GM21717 (cell line): ENCODE measurements at regions not wholly inside any gene's neighbourhood (a gene's known extent, or its start where the extent isn't known, plus 50 kb on each side); places are given as distances from the start of the nearest gene placed in this dataset.
"Not testable (repeated sequence)": the region's sequence is repeated elsewhere in the genome, so short reads cannot be mapped to it uniquely, and the experiment has no call there.

Source experiments
- ATAC-seq: cut with Tn5 transposase; IDR thresholded peaks from one replicate; pipeline ENCODE4 v1.9.1; 2021; ENCODE audit warnings: mild to moderate bottlenecking, moderate library complexity; ENCODE audit not compliant: unreplicated experiment

GRCh38 chr16:60712144-60712543 is 1324.1 kb downstream of the CDH8 start:
- ATAC-seq: no peak

- no peak for ATAC-seq
Observed at GRCh38 chr16:60704726-60705125, 1331.5 kb downstream of the CDH8 start.

DNA sequence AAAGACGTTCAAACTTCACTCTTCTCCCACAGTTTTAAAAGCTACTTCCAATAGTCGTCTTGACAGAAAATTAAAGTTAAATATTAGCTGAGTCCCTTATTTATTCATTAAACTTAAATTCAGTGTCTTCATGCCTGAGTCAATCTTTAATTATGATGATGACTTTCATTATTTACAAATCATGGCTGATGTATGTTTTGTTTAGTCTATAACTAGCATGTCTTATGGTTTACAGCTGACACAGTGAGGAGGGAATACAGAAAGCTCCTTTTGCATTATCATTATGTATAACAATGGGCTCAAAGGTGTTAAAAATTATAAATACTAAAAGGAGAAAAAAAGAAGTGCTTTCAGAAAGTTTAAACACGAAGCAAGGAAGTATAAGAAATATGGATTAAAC is 1333.1 kb downstream of the CDH8 start:
- no peak for ATAC-seq

DNA sequence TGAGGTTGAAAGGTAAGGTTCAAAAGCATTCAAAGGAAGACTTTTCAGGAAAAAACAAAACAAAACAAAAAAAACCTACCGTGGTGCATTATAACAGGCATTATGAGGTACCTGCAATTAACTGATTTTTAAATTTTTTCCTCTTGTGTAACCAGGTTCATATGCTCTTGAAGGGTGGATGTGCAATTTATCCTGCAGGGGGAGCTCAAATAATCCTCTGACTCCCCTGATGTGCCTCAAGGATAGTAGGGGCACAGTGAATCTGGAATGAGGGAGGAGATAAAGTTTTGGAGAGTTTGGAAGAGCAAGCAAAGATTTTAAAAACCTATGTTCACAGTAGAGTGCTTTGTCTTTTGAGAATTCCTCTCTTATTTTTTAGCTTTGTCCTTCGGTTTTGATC is 1349.4 kb downstream of the CDH8 start:
- ATAC-seq: no peak

DNA sequence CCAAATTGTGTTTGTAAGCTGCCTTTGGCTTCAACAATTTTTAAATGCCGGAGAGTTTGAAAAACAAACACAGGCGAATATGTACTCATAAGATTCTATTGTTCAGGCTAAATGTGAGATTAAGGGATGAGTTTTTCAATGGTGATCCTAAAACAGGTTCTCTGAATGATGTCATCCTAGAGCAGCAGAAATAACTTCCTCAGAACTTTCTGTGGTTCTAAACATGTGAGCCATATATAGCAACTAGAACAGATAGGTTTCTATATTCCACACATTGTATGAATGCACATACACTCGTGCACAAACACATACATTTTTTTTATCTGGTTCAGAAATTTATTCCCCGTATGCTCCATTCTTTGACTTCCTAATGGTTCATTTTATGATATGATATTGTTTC is 1352.2 kb downstream of the CDH8 start:
- ATAC-seq: peak; percentile 52

DNA sequence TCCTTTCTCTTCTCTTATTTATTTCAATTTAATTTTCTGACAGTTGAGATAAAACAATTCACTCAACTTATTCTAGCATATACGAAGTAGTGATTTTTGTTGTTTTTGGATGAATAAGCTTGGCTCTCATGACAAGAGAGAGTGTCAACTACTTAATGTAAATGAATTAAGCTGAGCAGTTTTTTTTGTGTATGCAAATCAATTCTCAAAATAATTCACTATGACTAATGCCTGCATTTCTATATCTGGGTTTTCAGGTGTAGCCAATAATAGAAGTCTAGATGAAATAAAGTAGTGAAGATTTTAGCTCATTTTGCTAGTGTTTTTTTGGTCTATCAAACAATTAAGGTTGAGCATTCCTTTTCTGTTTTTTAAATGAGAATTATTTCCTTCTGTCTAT is 1354.0 kb downstream of the CDH8 start:
- ATAC-seq: no peak

GRCh38 chr16:60681043-60681442 is 1355.2 kb downstream of the CDH8 start:
- ATAC-seq: no peak

DNA sequence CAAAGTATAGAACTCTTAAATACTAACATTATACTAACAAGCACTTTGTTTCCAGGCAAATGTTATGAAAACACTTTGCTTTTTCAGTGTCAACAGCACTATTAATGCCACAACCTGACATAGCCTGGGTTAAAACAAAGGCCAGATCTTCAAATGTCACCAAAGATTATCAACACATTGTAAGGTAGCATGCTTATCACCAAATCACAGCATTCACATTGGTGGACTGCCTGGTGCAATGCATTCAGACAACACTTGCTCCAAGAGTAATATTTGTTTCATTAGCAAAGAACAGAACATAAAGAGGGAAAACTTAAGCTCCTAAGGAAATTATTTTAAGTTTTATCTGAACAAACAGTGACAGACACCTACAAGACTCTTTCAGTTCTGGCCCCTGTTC is 1361.2 kb downstream of the CDH8 start:
- no peak for ATAC-seq

DNA sequence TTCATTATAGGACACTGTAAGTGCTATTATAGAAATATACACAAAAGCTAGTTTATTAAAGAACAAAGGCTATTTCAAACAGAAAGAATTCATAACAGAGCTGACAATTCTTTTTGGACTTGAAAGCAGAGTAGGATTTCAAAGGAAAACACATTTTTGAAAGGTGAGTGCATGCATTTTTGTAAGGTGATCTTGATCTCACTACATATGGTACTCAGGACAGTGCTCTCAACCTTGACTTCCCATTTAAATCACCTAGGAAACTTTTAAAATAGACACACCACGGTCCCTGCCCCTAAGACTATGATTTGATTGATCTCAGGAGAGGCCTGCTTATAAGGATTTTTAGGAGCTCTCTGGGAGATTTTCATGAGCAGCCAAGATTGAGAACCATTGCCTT is 1362.0 kb downstream of the CDH8 start:
- ATAC-seq: no peak

- ATAC-seq: no peak
Observed at GRCh38 chr16:60655514-60656153, 1380.6 kb downstream of the CDH8 start.

- ATAC-seq: no peak
Observed at GRCh38 chr16:60651346-60651745, 1384.9 kb downstream of the CDH8 start.

DNA sequence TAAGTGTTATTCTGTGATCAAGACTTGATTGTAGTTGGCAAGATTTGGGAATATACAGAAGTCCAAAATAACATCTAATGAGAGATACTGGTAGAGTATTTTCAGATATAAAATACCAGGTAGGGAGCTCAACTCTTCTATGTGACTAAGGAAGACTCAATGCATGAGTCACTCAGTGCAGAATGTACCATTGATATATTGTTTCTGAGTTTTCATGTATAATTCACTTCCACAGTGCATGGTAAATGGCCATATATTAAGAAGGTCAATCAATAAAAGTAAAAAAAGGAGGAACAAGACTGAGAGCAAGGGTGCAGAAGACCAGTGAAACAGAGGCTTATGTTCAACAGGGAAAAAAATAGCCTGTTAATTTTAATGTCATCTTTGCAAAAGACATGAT is 1387.9 kb downstream of the CDH8 start:
- no peak for ATAC-seq

GRCh38 chr16:60647388-60647787 is 1388.8 kb downstream of the CDH8 start:
- not testable (repeated sequence) for ATAC-seq

DNA sequence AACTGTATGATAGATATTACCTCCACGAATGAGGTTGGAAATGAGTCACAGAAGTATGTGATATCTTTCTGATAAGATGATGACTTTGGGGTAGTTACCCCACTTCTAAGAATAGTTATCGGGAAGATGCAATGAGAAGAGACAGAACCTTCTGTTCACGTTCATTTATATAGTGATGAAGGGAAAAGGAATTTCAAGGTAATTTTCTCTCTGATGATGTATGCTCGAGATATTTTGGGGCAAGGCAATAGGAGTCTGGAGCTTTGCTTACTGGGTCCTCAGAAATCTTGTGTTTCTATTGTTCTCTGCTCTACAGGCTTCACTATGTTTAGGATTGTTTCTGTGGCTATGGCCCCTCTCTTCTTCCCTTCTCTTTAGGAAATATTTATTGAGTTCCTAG is 1389.6 kb downstream of the CDH8 start:
- no peak for ATAC-seq

- no peak for ATAC-seq
Observed at GRCh38 chr16:60645541-60645940, 1390.7 kb downstream of the CDH8 start.

DNA sequence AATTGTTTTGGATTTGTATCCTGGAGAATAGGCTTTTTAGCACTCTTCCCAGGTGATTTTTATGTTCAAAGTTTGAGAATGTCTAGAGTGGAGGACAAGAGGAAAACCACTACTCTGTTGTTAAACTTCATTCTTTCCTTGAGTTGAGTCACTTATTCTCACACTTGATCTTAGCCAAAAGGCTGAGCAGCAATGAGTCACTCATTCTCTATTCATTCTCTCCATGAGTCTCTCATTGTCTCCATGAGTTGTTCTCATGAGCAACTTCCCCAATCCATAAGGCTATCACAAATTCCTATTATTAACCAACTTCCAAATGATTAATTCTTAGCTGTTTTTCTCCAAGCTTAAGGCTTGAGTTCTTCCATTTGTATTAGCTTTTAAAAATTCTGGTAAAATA is 1393.3 kb downstream of the CDH8 start:
- ATAC-seq: no peak

- ATAC-seq: no peak
Observed at GRCh38 chr16:60641067-60641665, 1395.1 kb downstream of the CDH8 start.

DNA sequence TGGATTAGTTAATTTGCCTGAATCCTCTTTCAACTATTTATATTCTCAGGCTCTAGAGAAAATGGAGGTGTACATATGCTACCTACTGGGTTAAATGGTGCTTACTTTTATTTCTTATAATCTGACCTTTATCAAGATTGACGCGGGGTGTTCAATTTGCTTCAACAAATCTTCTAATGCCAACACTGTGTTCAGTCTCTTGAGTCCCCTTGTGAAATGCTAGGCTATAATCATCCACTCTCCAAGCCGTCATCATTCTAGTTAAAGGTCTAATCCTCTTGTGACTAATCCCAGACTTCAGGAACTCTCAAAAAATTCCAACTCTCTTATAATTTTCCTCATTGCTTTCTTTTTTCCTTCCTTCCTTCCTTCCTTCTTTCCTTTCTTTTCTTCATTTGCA is 1396.2 kb downstream of the CDH8 start:
- ATAC-seq: no peak

GRCh38 chr16:60636636-60637035 is 1399.6 kb downstream of the CDH8 start:
- ATAC-seq: not testable (repeated sequence)

- ATAC-seq: no peak
Observed at GRCh38 chr16:60636117-60636516, 1400.1 kb downstream of the CDH8 start.

DNA sequence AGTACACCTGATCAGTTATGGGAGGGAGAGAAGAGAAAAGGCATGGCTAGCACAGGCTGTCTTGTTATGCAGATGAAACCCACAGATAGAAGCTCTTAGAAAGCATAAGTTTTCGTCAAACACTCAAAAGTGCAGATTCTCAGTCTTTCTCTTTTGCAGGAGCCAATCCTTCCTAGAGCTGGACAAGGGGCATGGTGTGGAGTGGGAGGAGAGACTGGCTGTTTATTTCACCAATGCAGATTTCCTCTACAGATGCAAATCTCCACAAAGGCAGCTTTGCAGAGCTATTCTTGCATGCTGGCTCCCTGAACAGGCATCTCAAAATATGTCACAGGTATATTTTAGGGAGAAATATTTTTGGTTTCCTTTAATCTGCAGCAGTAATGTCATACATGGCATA is 1400.7 kb downstream of the CDH8 start:
- no peak for ATAC-seq

DNA sequence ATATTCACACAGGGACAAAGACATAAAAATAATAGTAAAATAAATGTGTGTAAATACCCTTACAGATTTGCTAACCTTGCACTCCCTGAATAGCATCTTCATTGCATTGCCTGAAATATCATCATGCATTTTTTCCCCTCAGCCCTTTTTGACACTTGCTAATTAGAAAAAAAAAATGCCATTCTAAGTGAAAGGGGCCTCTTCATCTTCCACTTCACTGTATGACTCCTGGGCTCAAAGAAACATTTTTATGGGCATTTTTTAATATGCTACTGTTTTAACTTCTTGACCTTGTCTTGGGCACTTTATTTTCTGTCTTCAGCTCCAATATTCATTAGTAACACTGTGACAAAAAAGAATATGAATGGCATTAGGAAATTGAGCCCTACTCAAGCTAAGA is 1424.4 kb downstream of the CDH8 start:
- ATAC-seq: no peak

DNA sequence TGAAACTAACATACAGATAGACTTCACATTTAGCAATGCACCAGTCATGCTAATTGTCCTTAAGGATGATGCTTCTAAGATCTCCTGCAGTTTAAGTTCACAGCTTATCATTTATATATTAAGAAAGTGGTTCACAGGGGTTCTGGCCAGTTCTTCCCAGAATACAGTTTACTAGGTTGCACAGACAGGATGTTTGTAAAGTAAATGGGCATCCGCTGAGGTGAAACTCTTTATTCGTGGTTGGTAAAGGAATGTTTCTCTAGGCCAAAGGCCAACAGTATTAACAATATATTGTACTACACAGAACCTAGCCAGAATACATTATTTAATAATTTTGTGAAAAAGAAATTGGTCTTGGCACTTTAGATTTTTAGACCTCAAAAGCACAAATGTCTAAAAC is 1427.3 kb downstream of the CDH8 start:
- no peak for ATAC-seq
